Calu3 (cell line): ENCODE measurements at regions not wholly inside any gene's neighbourhood (a gene's known extent, or its start where the extent isn't known, plus 50 kb on each side); places are given as distances from the start of the nearest gene placed in this dataset.
"Not testable (repeated sequence)": the region's sequence is repeated elsewhere in the genome, so short reads cannot be mapped to it uniquely, and the experiment has no call there.

ENCODE experiments used
- BruUV-seq: library from RNA; stranded (reverse); fragments of 400-500 nt; replicated peaks from 2 replicates; lab custom pipeline; 2021; lab: Mats Ljungman, UMichigan
- CTCF ChIA-PET: fragments of 300-600 bp; sonication (Branson Sonifier 250); formaldehyde crosslinking; loops from one replicate; lab custom pipeline; 2022; ENCODE audit warnings: antibody characterized with exemption; lab: Charles Lee
- DNase-seq: peaks from one replicate; pipeline ENCODE4 v3.0.0; 2022
- H3K27ac Mint-ChIP-seq: one replicate; pipeline ENCODE4 v1.8.0; 2022; ENCODE audit warnings: mixed read lengths; ENCODE audit not compliant: unreplicated experiment
- H3K27me3 Mint-ChIP-seq: one replicate; pipeline ENCODE4 v1.8.0; 2022; ENCODE audit warnings: mixed read lengths; ENCODE audit not compliant: unreplicated experiment
- H3K36me3 Mint-ChIP-seq: one replicate; pipeline ENCODE4 v1.8.0; 2022; ENCODE audit warnings: mild to moderate bottlenecking, moderate library complexity, mixed read lengths; ENCODE audit not compliant: insufficient read depth, unreplicated experiment
- H3K4me1 Mint-ChIP-seq: one replicate; pipeline ENCODE4 v1.8.0; 2022; ENCODE audit warnings: mild to moderate bottlenecking, low read depth, mixed read lengths; ENCODE audit not compliant: unreplicated experiment
- H3K4me3 Mint-ChIP-seq: one replicate; pipeline ENCODE4 v1.8.0; 2022; ENCODE audit warnings: mild to moderate bottlenecking, low read depth, moderate library complexity, mixed read lengths; ENCODE audit not compliant: unreplicated experiment
- H3K9me3 Mint-ChIP-seq: one replicate; pipeline ENCODE4 v1.8.0; 2022; ENCODE audit warnings: low read depth, mixed read lengths; ENCODE audit not compliant: unreplicated experiment
- CTCF ChIP-seq: fragments of 200-600 bp; IDR thresholded peaks from one replicate; pipeline ENCODE4 v1.8.0; 2022; ENCODE audit warnings: antibody characterized with exemption; ENCODE audit not compliant: unreplicated experiment
- intact Hi-C: fragments of 100-400 bp; cut with micrococcal nuclease; formaldehyde crosslinking; loops from one replicate; pipeline ENCODE4 v1.10.0; 2022; ENCODE audit not compliant: unreplicated experiment

- BruUV-seq = no TSS peak
- no peak overlapping the region for H3K4me3 Mint-ChIP-seq
- no peak overlapping the region for H3K27ac Mint-ChIP-seq
- no peak for DNase-seq
- TF ChIP-seq CTCF = no peak
- peaks cover 5% of the 10 kb centered on the region for H3K9me3 Mint-ChIP-seq
- H3K27me3 Mint-ChIP-seq = no peaks in the 10 kb centered on the region
- intact Hi-C loops = loop anchor here (1.0 to 5.0 kb wide), 2 partner anchors 363 to 528 kb away; no protein-coding TSS in a partner anchor
- H3K4me1 Mint-ChIP-seq = no peaks in the 10 kb centered on the region
- CTCF ChIA-PET = no interaction called here
- H3K36me3 Mint-ChIP-seq = no peaks in the 10 kb centered on the region
Observed at GRCh38 chrX:66110112-66110511, 53.9 kb upstream of the HEPH start.

DNA sequence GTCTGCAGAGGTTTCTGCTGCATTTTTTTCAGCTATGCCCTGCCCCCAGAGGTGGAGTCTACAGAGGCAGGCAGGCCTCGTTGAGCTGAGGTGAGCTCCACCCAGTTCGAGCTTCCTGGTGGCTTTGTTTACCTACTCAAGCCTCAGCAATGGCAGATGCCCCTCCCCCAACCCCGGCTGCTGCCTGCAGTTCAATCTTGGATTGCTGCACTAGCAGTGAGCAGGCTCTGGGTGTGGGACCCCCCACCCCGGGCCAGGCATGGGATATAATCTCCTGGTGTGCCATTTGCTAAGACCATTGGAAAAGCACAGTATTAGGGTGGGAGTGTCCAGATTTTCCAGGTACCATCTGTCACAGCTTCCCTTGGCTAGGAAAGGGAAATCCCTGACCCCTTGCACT lies 56.2 kb upstream of the HEPH start:
- BruUV-seq, H3K4me3 Mint-ChIP-seq, H3K36me3 Mint-ChIP-seq, H3K27me3 Mint-ChIP-seq, H3K4me1 Mint-ChIP-seq, H3K27ac Mint-ChIP-seq, DNase-seq, intact Hi-C loops, H3K9me3 Mint-ChIP-seq: not testable (repeated sequence)
- CTCF ChIA-PET = interaction anchor here (0.7 kb wide), 1 partner anchor 595 kb away, joined by 3 read pairs; no protein-coding TSS in a partner anchor

- H3K36me3 Mint-ChIP-seq, DNase-seq, H3K4me3 Mint-ChIP-seq, H3K27me3 Mint-ChIP-seq, H3K9me3 Mint-ChIP-seq, H3K27ac Mint-ChIP-seq, intact Hi-C loops, CTCF ChIA-PET, H3K4me1 Mint-ChIP-seq, BruUV-seq: not testable (repeated sequence)
Observed at GRCh38 chrX:66102398-66102797, 61.6 kb upstream of the HEPH start.

- Mint-ChIP-seq H3K4me1 (no peaks in the 10 kb centered on the region), H3K27me3 (no peaks in the 10 kb centered on the region), H3K36me3 (no peaks in the 10 kb centered on the region), H3K9me3 (no peaks in the 10 kb centered on the region), H3K27ac (no peak overlapping the region), H3K4me3 (no peak overlapping the region)
- TF ChIP-seq CTCF = no peak
- intact Hi-C loops = no loop called here
- no peak for DNase-seq
- no TSS peak for BruUV-seq
- CTCF ChIA-PET = no interaction called here
Observed at GRCh38 chrX:66098162-66098561, 58.3 kb upstream of the VSIG4 start.

DNA sequence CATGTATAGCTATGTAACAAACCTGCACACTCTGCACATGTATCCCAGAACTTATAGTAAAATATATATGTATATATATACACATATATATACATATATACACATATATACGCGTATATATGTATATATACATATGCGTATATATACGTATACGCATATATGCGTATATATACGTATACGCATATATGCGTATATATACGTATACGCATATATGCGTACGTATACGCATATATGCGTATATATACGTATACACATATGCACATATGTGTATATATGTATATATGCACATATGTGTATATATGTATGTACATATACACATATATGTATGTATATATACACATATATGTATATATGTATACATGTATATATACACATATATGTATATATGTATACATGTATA lies 57.1 kb upstream of the VSIG4 start:
- CTCF ChIA-PET, H3K4me3 Mint-ChIP-seq, intact Hi-C loops, H3K9me3 Mint-ChIP-seq, H3K27me3 Mint-ChIP-seq, H3K36me3 Mint-ChIP-seq, H3K27ac Mint-ChIP-seq, H3K4me1 Mint-ChIP-seq, DNase-seq, BruUV-seq: not testable (repeated sequence)

DNA sequence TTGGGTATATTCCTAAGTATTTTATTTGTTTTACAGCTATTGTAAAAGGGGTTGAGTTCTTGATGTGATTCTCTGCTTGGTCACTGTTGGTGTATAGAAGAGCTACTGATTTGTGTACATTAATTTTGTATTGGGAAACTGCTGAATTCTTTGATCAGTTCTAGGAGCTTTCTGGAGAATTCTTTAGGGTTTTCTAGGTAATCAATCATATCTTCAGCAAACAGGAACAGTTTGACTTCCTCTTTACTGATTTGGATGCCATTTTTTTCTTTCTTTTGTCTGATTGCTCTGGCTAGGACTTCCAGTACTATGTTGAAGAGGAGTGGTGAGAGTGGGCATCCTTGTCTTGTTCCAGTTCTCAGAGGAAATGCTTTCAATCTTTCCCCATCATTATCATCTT lies 50.1 kb upstream of the VSIG4 start:
- H3K4me1 Mint-ChIP-seq, H3K9me3 Mint-ChIP-seq, H3K27me3 Mint-ChIP-seq, H3K36me3 Mint-ChIP-seq, intact Hi-C loops, DNase-seq, H3K4me3 Mint-ChIP-seq, CTCF ChIA-PET, H3K27ac Mint-ChIP-seq, BruUV-seq: not testable (repeated sequence)
